HG03354 (cell line): ENCODE measurements at regions not wholly inside any gene's neighbourhood (a gene's known extent, or its start where the extent isn't known, plus 50 kb on each side); places are given as distances from the start of the nearest gene placed in this dataset.
A peak's percentile ranks its signal among the peaks of the same experiment; 100 is the strongest.

ENCODE experiments used
- ATAC-seq: cut with Tn5 transposase; IDR thresholded peaks from one replicate; pipeline ENCODE4 v1.9.1; 2021; ENCODE audit warnings: mild to moderate bottlenecking; ENCODE audit not compliant: unreplicated experiment, poor library complexity, severe bottlenecking

- no peak for ATAC-seq
Observed at GRCh38 chr14:38079886-38080285, 127.8 kb upstream of the SSTR1 start.

DNA sequence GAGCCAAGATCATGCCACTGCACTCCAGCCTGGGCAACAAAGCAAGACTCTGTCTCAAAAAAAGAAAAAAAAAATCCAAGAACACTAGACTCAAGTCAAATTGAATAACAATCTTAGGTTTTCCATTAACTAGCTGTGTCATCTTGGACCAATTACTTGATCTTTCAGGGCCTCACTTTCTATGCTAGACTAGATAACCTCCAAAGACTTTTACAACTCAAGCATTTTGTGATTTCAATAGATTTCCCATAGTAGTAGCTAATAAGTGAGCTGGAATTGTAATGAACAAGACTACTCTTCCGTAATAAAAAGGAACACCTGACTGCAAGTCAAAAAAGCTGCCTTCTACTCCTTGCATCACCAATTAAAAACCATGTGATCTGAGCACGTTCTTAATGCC, 127.0 kb upstream of the SSTR1 start:
- ATAC-seq = no peak

DNA sequence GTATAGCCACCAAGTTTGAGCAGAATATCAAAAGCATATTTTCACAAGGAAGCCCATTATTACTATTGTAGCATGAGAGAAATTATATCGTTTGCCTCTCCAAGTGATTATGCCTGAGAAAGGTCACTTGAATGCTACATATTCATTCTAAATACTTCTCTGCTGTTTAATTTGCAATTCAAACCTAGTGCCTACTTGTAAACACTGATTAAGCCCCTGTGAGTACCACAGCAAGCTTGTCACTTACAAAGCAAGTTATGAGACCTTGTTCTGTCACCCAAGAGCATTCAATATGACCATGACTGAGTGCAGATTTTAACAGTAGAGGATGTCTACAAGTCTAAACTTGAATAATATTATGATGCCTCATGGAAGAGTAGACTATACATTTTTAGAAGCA, 124.7 kb upstream of the SSTR1 start:
- ATAC-seq = no peak

DNA sequence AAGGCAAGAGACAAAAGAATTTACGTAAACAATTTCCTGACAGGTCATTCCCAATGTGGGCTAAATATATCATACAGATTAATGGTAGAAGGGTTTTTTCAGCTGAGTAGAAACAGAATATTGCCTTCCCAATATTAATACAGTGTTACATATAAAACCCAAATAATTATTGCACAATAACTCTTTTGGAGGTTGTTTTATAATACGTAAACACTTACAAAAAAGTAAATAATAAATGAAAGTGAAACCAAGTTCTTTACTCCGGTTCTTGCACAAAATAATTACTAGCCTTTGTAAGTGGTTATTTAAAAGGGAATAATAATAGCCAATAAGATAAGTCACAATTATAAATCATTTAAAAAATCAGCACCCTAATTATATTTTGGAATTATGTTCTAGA, 118.6 kb upstream of the SSTR1 start:
- no peak for ATAC-seq

DNA sequence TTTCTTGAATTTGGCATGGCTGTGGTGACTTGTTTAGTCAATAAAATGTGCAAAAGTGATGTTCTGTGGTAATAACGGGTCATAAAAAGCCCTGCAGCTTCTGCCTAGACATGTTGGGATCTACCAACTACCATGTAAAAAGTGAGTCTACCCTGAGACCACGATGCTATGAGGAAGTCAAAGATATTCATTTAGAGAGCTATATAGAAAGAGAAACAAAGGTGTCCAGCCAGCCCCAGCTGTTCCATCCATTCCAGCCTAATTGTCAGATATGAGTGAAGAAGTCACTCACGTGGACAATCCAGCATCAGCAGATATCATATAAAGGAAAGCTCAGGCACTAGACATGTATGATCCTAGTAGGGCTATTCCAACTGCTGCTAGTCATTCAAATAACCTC, 117.2 kb upstream of the SSTR1 start:
- ATAC-seq = peak; percentile 66

DNA sequence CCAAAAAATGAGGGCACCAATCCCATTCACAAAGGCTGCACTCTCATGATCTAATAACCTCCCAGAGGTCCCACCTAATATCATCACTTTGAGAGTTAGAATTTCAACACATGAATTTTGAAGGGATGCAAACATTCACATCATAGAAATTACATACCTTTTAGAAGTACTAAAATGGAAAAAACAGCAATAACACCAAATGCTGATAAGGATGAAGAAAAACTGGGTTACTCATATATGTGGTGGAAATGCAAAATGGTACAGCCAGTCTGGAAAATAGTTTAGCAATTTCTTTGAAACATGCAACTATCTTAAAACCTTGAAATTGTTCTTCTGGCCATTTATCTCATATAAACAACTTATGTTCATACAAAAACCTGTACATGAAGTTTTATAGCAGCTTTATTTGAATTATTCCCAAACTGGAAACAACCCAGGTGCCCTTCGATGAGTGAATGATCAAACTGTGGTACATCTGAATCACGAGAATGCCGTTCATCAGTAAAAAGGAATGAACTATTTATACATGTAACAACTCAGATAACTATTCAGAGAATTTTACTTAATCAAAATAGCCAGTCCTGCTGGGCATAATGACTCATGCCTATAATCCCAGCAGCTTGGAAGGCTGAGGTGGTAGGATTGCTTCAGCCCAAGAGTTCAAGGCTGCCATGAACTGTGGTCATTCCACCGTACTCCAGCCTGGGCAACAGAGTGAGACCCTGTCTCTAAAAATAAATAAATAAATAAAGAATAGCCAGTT, 109.4 kb upstream of the SSTR1 start:
- no peak for ATAC-seq

DNA sequence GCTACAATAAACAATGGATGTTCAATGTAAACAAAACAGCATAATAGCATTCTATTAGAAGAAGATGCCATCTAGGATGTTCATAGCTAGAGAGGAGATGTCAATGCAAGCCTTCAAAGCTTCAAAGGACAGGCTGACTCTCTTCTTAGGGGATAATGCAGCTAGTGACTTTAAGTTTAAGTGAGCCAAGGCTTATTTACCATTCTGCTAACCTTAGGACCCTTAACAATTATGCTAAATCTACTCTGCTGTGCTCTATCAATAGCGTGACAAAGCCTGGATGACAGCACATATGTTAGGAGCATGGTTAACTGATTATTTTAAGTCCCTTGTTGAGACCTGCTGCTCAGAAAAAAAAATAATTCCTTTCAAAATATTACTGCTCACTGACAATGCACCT, 106.0 kb upstream of the SSTR1 start:
- ATAC-seq = no peak

DNA sequence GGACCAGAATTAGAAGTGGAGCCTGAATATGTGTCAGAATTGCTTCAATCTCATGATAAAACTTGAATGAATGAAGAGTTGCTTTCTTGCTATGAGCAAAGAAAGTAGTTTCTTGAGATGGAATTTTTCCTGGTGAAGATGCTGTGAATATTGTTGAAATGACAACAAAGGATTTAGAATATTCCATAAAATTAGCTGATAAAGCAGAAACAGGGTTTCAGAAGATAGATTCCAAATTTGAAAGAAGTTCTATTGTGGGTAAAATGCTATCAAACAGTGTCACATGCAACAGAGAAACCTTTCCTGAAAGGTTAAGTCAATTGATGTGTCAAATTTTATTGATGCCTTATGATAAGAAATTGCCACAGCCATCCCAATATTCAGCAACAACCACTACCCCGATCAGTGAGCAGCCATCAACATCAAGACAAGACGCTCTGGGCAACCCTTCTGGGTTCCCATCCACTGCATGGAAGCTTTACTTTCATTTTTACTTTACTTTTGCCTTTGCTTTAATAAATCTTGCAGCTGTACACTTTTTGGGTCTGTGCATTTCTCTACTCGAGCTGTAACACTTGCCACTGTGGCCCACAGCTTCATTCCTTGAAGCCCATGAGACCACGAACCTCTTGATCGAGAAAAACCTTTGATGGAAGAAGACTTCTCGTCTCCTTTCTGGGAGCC, 104.0 kb upstream of the SSTR1 start:
- ATAC-seq = no peak

DNA sequence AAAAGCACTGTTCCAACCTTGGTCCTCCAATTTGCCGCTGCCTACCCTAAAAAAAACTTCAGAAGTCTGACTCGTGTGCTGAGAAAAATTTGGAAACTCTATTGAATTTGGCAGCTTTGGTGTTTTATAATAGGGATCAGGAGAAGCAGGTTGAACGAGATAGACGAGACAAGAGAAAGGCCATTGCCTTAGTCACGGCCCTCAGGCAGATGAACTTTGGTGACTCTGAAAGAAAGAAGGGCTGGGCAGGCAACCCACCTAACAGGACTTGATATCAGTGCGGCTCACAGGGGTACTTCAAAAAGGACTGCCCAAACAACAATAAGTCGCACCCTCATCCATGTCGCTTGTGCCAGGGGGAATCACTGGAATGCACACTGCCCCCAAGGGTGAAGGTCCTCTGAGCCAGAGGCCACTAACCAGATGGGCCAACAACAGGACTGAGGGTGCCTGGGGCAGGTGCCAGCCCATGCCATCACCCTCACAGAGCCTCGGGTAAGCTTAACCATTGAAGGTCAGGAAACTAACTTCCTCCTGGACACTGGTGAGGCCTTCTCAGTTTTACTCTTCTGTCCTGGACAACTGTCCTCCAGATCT, 102.5 kb upstream of the SSTR1 start:
- ATAC-seq = no peak

GRCh38 chr14:38107216-38107631, 100.5 kb upstream of the SSTR1 start:
- ATAC-seq = peak; percentile 91

- no peak for ATAC-seq
Observed at GRCh38 chr14:38108681-38109080, 99.0 kb upstream of the SSTR1 start.

DNA sequence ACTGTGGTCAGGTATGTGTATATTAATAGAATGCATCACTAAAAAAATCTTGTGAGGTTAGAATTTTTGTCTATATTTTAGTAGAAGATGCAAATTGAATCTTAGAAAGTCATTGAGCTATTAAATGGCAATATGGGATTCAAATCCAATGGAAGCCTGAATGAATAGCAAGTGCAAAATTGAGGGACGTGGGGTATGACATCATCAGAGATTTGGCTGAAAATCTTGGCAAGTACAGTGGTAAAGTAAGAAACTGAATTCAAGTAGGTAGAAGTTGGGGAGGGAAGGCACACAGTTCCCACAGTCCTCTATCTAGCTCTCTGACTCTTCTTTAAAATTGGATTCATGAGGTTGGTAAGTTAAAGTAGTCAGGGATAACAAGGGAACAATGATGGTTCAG, 97.4 kb upstream of the SSTR1 start:
- no peak for ATAC-seq

DNA sequence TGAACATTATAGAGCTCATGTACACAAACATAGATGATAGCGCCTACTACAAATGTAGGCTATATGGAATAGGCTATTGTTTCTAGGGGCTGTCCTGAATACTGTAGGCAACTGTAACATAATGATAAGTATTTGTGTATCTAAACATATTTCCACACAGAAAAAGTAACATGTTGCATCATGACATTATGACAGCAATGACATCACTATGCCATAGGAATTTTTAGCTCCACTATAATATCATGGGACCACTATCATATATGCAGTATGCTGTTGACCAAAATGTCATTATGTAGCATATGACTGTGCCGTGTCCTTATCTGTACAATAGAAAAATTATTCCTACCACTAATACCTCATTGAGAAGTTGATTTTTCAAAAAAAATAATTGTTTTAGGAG, 96.7 kb upstream of the SSTR1 start:
- ATAC-seq = no peak

DNA sequence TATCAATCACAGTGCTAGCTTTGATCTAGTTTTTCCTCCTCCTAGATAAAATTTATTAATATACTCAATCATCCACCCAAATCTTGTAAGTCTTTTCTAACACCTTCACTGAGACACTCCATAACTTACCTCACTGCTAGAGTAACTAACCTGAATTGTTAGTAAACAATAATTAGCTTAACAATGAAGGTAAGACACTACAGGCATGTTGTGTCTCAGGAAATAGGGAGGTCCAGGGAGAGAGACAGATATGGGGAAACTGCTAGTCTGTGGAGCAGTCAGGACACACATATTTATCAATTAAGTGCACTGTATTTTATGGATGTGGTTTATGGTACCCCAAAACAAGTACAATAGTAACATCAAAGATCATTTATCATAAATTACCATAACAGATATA, 94.2 kb upstream of the SSTR1 start:
- no peak for ATAC-seq

GRCh38 chr14:38116895-38117294, 90.8 kb upstream of the SSTR1 start:
- no peak for ATAC-seq

DNA sequence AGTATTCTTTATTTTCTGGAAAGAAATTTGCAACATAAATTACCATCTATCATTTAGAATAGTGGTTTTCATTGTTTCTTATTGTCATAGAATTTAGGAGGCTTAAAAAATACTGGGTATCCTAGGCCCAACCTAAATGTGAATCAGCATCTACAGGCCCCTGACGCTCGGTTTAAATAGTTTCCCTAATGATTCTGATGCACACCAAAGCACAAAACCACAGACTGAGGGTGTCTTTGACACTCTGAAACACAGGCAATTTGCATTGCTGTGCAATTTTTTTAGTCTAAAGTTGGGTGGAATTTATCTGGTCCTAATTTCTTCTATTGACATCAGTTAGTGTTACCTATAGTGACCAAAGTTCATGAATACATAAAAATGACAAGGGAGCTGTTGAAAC, 87.6 kb upstream of the SSTR1 start:
- ATAC-seq = no peak

- ATAC-seq = no peak
Observed at GRCh38 chr14:38121320-38122020, 86.2 kb upstream of the SSTR1 start.

- no peak for ATAC-seq
Observed at GRCh38 chr14:38122241-38122640, 85.5 kb upstream of the SSTR1 start.

- ATAC-seq = no peak
Observed at GRCh38 chr14:38124506-38124905, 83.2 kb upstream of the SSTR1 start.

DNA sequence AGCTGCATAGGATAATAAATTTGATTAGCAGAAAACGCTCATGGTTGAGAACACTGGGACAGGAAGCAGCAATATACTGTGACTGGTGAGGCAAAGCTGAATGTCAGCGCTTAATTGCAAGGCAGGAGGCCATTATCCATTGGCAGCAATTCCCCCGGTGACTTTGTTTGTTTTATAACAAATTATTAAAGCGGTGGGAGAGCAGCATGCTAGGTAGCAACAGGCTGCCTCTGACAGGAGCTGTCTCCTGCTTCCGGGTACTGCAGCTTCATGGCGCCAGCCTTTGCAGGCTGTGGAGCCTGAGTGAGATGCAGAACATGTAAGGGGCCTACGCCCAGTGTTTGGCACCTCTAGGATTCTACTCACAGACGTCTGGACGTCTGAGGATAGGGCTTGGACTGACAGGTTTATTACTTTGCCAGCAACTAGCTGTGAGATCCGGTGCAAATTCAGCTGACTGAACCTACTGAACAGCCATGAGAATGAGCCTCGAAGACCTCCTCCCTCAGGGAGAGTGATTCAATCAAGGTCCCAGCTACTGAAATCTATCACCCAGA, 82.1 kb upstream of the SSTR1 start:
- ATAC-seq = no peak
